K562 (cell line): ENCODE measurements at regions not wholly inside any gene's neighbourhood (a gene's known extent, or its start where the extent isn't known, plus 50 kb on each side); places are given as distances from the start of the nearest gene placed in this dataset.

Experiments used
- ATAC-seq: fragments of 200-7000 bp; cut with Tn5 transposase; 3 replicates; pipeline ENCODE4 v1.9.1; 2020; ENCODE audit warnings: moderate library complexity
- BruUV-seq: library from RNA; stranded (reverse); fragments of 400-500 nt; replicated peaks from 2 replicates; lab custom pipeline; 2021; lab: Mats Ljungman, UMichigan
- CTCF ChIA-PET: fragments of 300-600 bp; formaldehyde crosslinking; extraction: SDS; loops from one replicate; lab custom pipeline; 2021; ENCODE audit warnings: low intra/inter-chr PET ratio; lab: Yijun Ruan, JAX
- POLR2A ChIA-PET: fragments of 300-600, 350-650 bp; sonication (Branson Sonifier 250); formaldehyde crosslinking; extraction: SDS; loops from one replicate; lab custom pipeline; 2021; ENCODE audit warnings: antibody characterized with exemption, inconsistent platforms; lab: Yijun Ruan, JAX
- DNase-seq, 4 experiments: peaks; one replicate each; pipeline versions ENCODE4 v3.0.0 to v3.0.0-alpha.2; 2011 to 2018; ENCODE audit warnings: low spot score in 3 of 4, mixed read lengths in 3 of 4; ENCODE audit errors: extremely low read depth in 1 of 4
- FAIRE-seq: peaks from 2 replicates; lab custom pipeline; 2011; peaks lifted over from hg19 to GRCh38; lab: Jason Lieb, UNC
- H2AFZ ChIP-seq: 2 replicates; pipeline ENCODE4 v1.6.0; 2011; ENCODE audit warnings: low read depth, low read length, control low read depth, inconsistent platforms
- H3K27ac ChIP-seq: fragments of 200-600 bp; 3 replicates; pipeline ENCODE4 v1.8.0; 2011; ENCODE audit warnings: low read depth, mild to moderate bottlenecking, control low read depth, inconsistent platforms, low read length, moderate library complexity, mixed read lengths; ENCODE audit errors: extremely low read depth
- H3K27me3 ChIP-seq, 2 experiments: fragments of 300-600 bp in 1 of 2; 2 replicates in 1 of 2; 3 replicates in 1 of 2; pipeline versions ENCODE4 v1.6.0 to v1.8.0; 2011; ENCODE audit warnings: inconsistent platforms in 2 of 2, low read length in 2 of 2, mild to moderate bottlenecking in 1 of 2, mixed read lengths in 1 of 2, moderate library complexity in 1 of 2; ENCODE audit not compliant: control insufficient read depth in 2 of 2, insufficient read depth in 2 of 2
- H3K36me3 ChIP-seq: fragments of 300-600 bp; 3 replicates; pipeline ENCODE4 v1.8.0; 2011; ENCODE audit warnings: mild to moderate bottlenecking, low read length, inconsistent platforms; ENCODE audit not compliant: control insufficient read depth, insufficient read depth
- H3K4me1 ChIP-seq, 2 experiments: fragments of 200-600 bp in 1 of 2; replicated peaks in 1 of 2; 2 replicates in 1 of 2; 3 replicates in 1 of 2; pipeline versions ENCODE4 v1.5.1 to v1.8.0; 2011; ENCODE audit warnings: inconsistent platforms in 2 of 2, low read length in 2 of 2, mild to moderate bottlenecking in 1 of 2, mixed read lengths in 1 of 2, moderate library complexity in 1 of 2; ENCODE audit not compliant: control insufficient read depth in 2 of 2, insufficient read depth in 2 of 2
- H3K4me2 ChIP-seq: 2 replicates; pipeline ENCODE4 v1.6.1; 2011; ENCODE audit warnings: low read length, control low read depth, inconsistent platforms, mixed read lengths; ENCODE audit not compliant: insufficient read depth
- H3K4me3 ChIP-seq: fragments of 200-600 bp; sonication (generic), shearing (Covaris generic); 2 replicates; pipeline ENCODE4 v1.5.1; 2016; ENCODE audit warnings: control low read depth, inconsistent platforms
- H3K79me2 ChIP-seq: fragments of 200-600 bp; 3 replicates; pipeline ENCODE4 v1.8.0; 2011; ENCODE audit warnings: low read length, inconsistent platforms; ENCODE audit not compliant: control insufficient read depth, insufficient read depth
- H3K9ac ChIP-seq, 2 experiments: 2 replicates each; pipeline versions ENCODE4 v1.6.0 to v1.6.1; 2011; ENCODE audit warnings: low read depth in 2 of 2, low read length in 2 of 2, control low read depth in 1 of 2, inconsistent platforms in 1 of 2, mild to moderate bottlenecking in 1 of 2, mixed read lengths in 1 of 2; ENCODE audit not compliant: insufficient read depth in 1 of 2
- H3K9me1 ChIP-seq: one replicate; pipeline ENCODE4 v1.6.0; 2011; ENCODE audit warnings: inconsistent platforms, mild to moderate bottlenecking, low read length, moderate library complexity; ENCODE audit not compliant: control insufficient read depth, insufficient read depth
- H3K9me3 ChIP-seq: replicated peaks from 2 replicates; pipeline ENCODE4 v1.5.1; 2011; ENCODE audit warnings: low read depth, low read length, inconsistent platforms; ENCODE audit not compliant: control insufficient read depth, insufficient read depth
- H4K20me1 ChIP-seq: replicated peaks from 2 replicates; pipeline ENCODE4 v1.6.1; 2011; ENCODE audit warnings: low read length, inconsistent platforms, mixed read lengths; ENCODE audit not compliant: control insufficient read depth, insufficient read depth
- CBFA2T3 ChIP-seq: fragments of 450-650 bp; IDR thresholded peaks from 2 replicates; pipeline ENCODE4 v1.6.1; 2017
- ELK1 ChIP-seq: sonication (generic); formaldehyde crosslinking; IDR thresholded peaks from 2 replicates; pipeline ENCODE4 v1.8.1; 2022; ENCODE audit warnings: missing genetic modification reagents
- HDAC1 ChIP-seq, 2 experiments: fragments of 450-650 bp; IDR thresholded peaks; 2 replicates each; pipeline ENCODE4 v1.6.1; 2016 to 2017; ENCODE audit warnings: inconsistent platforms in 1 of 2, mild to moderate bottlenecking in 1 of 2, moderate library complexity in 1 of 2
- NCOA4 ChIP-seq: fragments of 450-650 bp; IDR thresholded peaks from 2 replicates; pipeline ENCODE4 v1.6.1; 2018; ENCODE audit warnings: mild to moderate bottlenecking; ENCODE audit not compliant: partially characterized antibody
- NFATC3 ChIP-seq: fragments of 450-650 bp; IDR thresholded peaks from 2 replicates; pipeline ENCODE4 v1.6.1; 2017; ENCODE audit warnings: mild to moderate bottlenecking
- SETDB1 ChIP-seq: IDR thresholded peaks from one replicate; pipeline ENCODE4 v1.6.1; 2012; ENCODE audit warnings: low read length, control low read depth, inconsistent platforms
- SNRNP70 ChIP-seq: fragments of 200-400 bp; formaldehyde crosslinking; optimal IDR thresholded peaks from 2 replicates; pipeline ENCODE3; 2017; ENCODE audit warnings: low read depth, low read length
- THRAP3 ChIP-seq: fragments of 450-650 bp; IDR thresholded peaks from 2 replicates; pipeline ENCODE4 v1.6.1; 2016; ENCODE audit warnings: mild to moderate bottlenecking, inconsistent platforms, borderline replicate concordance
- UBTF ChIP-seq, 2 experiments: IDR thresholded peaks; 2 replicates each; pipeline ENCODE4 v1.6.1; 2012; ENCODE audit warnings: improper control_type of control experiment in 2 of 2, low read depth in 2 of 2, low read length in 2 of 2, borderline replicate concordance in 1 of 2
- ZFP30 ChIP-seq: fragments of 250-450 bp; sonication (Bioruptor Pico); IDR thresholded peaks from 2 replicates; pipeline ENCODE4 v1.8.0; 2022; ENCODE audit warnings: moderate library complexity, mild to moderate bottlenecking, inconsistent platforms, borderline replicate concordance
- ZNF134 ChIP-seq: fragments of 250-450 bp; sonication (Bioruptor Pico); conservative IDR thresholded peaks from 2 replicates; pipeline ENCODE4 v1.4.0; 2020
- WGBS: fragments of 100-300 bp; shearing (Covaris generic); methylation state at CpG from one replicate; pipeline ENCODE4 v1.1.6; 2016; ENCODE audit warnings: low coverage, mixed read lengths; ENCODE audit not compliant: insufficient coverage; ENCODE audit errors: missing lambda C conversion rate; 5-methylcytosine and 5-hydroxymethylcytosine counted together
- in situ Hi-C: fragments of 300-500 bp; cut with MboI; formaldehyde crosslinking; loops from 4 replicates; pipeline ENCODE4 v1.15.0; 2018; ENCODE audit warnings: inconsistent platforms, mixed read lengths
- intact Hi-C: fragments of 100-400 bp; cut with micrococcal nuclease; formaldehyde crosslinking; loops from 2 replicates; pipeline ENCODE4 v1.14.2; 2022

GRCh38 chr15:38843736-38844590 is 279.3 kb upstream of the RASGRP1 start (continued):
- TF ChIP-seq UBTF (IDR thresholded peaks at IDR 0.05; ENCODE audit: borderline replicate concordance in 1 of 2, low read depth in 2 of 2, low read length in 2 of 2): no peak
- TF ChIP-seq ELK1 (CRISPR knock-in tag): no peak
- TF ChIP-seq CBFA2T3: no peak
- no peak for TF ChIP-seq HDAC1 (IDR thresholded peaks at IDR 0.05)
- no peak for TF ChIP-seq SNRNP70
- no peak for TF ChIP-seq SETDB1

- Histone ChIP-seq H3K27me3 (no peaks in the 10 kb centered on the region), H3K4me3 (no peak overlapping the region), H2AFZ (no peak overlapping the region), H4K20me1 (no peaks in the 10 kb centered on the region), H3K36me3 (no peaks in the 10 kb centered on the region), H3K9me1 (no peaks in the 10 kb centered on the region), H3K4me1 (no peaks in the 10 kb centered on the region), H3K9ac (no peak overlapping the region), H3K27ac (no peak overlapping the region), H3K9me3 (no peaks in the 10 kb centered on the region), H3K4me2 (no peak overlapping the region), H3K79me2 (no peaks in the 10 kb centered on the region)
- DNase-seq (no peak), FAIRE-seq (no peak), ATAC-seq (no peak)
- ChIA-PET CTCF (no interaction called here), POLR2A (interaction anchor here (0.8 kb wide), 1 partner anchor 24 kb away, joined by 3 read pairs; no protein-coding TSS in a partner anchor)
- no peak for TF ChIP-seq NFATC3
- no peak for TF ChIP-seq ZFP30 (CRISPR knock-in tag)
- no peak for TF ChIP-seq ZNF134 (CRISPR knock-in tag)
- TF ChIP-seq THRAP3: no peak
- no peak for TF ChIP-seq NCOA4
- in situ Hi-C loops (no loop called here), intact Hi-C loops (no loop called here)
- WGBS: 5% methylated on average over 1 of the region's 1 CpG
- BruUV-seq: no TSS peak
Observed at GRCh38 chr15:38844736-38845135, 280.1 kb upstream of the RASGRP1 start.
